ENCODE measurements at regions not wholly inside any gene's neighbourhood (a gene's known extent, or its start where the extent isn't known, plus 50 kb on each side); places are given as distances from the start of the nearest gene placed in this dataset.

- intact Hi-C loops (cut with micrococcal nuclease) (no loop called here), dilution Hi-C loops (cut with HindIII; ENCODE audit: low sequenced_read_pairs, unreplicated experiment) (no loop called here), in situ Hi-C loops (cut with MboI; ENCODE audit: low sequenced_read_pairs) (no loop called here)
- H3K9me3 ChIP-seq (ENCODE audit: control insufficient read depth, insufficient read depth, low read length) = peaks cover 17% of the 10 kb centered on the region
- H3K36me3 ChIP-seq (ENCODE audit: control insufficient read depth, insufficient read depth, low read length) = no peaks in the 10 kb centered on the region
- POLR2A ChIA-PET (ENCODE audit: unreplicated experiment) = no interaction called here
- no peaks in the 10 kb centered on the region for H3K27me3 ChIP-seq (ENCODE audit: control insufficient read depth, insufficient read depth, low read length)
- no peak overlapping the region for H2AK9ac ChIP-seq (replicated peaks; ENCODE audit: low read depth, low read length, poor library complexity)
- BruUV-seq (replicated peaks) = no TSS peak
- no peak overlapping the region for H2BK5ac ChIP-seq (ENCODE audit: low read depth, low read length, poor library complexity, severe bottlenecking)
- no peak overlapping the region for H2BK20ac ChIP-seq (ENCODE audit: low read depth, low read length)
- H3K4me1 ChIP-seq (ENCODE audit: control insufficient read depth, insufficient read depth, low read length) = no peaks in the 10 kb centered on the region
- no peaks in the 10 kb centered on the region for H4K20me1 ChIP-seq (ENCODE audit: insufficient read depth, low read length)
- H4K5ac ChIP-seq (ENCODE audit: low read depth, low read length) = no peak overlapping the region
- H3K4ac ChIP-seq (ENCODE audit: low read depth, low read length) = no peak overlapping the region
- H3K14ac ChIP-seq (replicated peaks; ENCODE audit: low read depth, low read length) = no peak overlapping the region
- H4K91ac ChIP-seq (ENCODE audit: insufficient read depth, low read depth, low read length) = no peak overlapping the region
- H4K8ac ChIP-seq (ENCODE audit: low read depth in 2 of 2, low read length in 2 of 2) = no peak overlapping the region
- H2BK15ac ChIP-seq (ENCODE audit: low read depth, low read length) = no peak overlapping the region
- H2AFZ ChIP-seq (replicated peaks; ENCODE audit: low read length, poor library complexity) = no peak overlapping the region
- no peaks in the 10 kb centered on the region for H3K79me1 ChIP-seq (ENCODE audit: low read depth in 1 of 2, low read length in 2 of 2)
- no peak overlapping the region for H2AK5ac ChIP-seq (ENCODE audit: low read depth, low read length)
- H2BK120ac ChIP-seq (ENCODE audit: low read depth, low read length) = no peak overlapping the region
- no peaks in the 10 kb centered on the region for H3K9me1 ChIP-seq (ENCODE audit: insufficient read depth, low read length)
- no peak overlapping the region for H3K23ac ChIP-seq (ENCODE audit: low read depth, low read length)
- no CpG with 5 or more reads among the region's 10 CpGs for WGBS, 2 experiments (ENCODE audit: extremely low coverage in 2 of 2, insufficient read length in 1 of 2)
- CTCF ChIA-PET = no interaction called here
- DNase-seq = no peak
- H3K9ac ChIP-seq (ENCODE audit: low read depth, low read length) = no peak overlapping the region
- ATAC-seq (ENCODE audit: low read depth) = no peak
- no peak overlapping the region for H3K18ac ChIP-seq (ENCODE audit: low read depth, low read length)
- TF ChIP-seq RFX5 (IDR thresholded peaks at IDR 0.05; ENCODE audit: low read depth, low read length) = no peak
- TF ChIP-seq, protein P1, sequence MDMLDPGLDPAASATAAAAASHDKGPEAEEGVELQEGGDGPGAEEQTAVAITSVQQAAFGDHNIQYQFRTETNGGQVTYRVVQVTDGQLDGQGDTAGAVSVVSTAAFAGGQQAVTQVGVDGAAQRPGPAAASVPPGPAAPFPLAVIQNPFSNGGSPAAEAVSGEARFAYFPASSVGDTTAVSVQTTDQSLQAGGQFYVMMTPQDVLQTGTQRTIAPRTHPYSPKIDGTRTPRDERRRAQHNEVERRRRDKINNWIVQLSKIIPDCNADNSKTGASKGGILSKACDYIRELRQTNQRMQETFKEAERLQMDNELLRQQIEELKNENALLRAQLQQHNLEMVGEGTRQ (IDR thresholded peaks at IDR 0.05; ENCODE audit: low read depth, low read length) = no peak
- no peak for TF ChIP-seq BHLHE40 (IDR thresholded peaks at IDR 0.05; ENCODE audit: low read depth, low read length)
- no peak for TF ChIP-seq NFE2L2 (IDR thresholded peaks at IDR 0.05; ENCODE audit: low read depth, low read length)
- TF ChIP-seq MAZ (IDR thresholded peaks at IDR 0.05; ENCODE audit: borderline replicate concordance, low read depth, low read length) = no peak
- TF ChIP-seq SMC3 (IDR thresholded peaks at IDR 0.05; ENCODE audit: low read depth, low read length) = no peak
- TF ChIP-seq FOS (IDR thresholded peaks at IDR 0.05; ENCODE audit: low read depth, low read length) = no peak
- TF ChIP-seq, protein P2, sequence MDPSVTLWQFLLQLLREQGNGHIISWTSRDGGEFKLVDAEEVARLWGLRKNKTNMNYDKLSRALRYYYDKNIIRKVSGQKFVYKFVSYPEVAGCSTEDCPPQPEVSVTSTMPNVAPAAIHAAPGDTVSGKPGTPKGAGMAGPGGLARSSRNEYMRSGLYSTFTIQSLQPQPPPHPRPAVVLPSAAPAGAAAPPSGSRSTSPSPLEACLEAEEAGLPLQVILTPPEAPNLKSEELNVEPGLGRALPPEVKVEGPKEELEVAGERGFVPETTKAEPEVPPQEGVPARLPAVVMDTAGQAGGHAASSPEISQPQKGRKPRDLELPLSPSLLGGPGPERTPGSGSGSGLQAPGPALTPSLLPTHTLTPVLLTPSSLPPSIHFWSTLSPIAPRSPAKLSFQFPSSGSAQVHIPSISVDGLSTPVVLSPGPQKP (IDR thresholded peaks at IDR 0.05; ENCODE audit: borderline replicate concordance, low read depth, low read length) = no peak
- no peak for TF ChIP-seq RAD21 (IDR thresholded peaks at IDR 0.05; ENCODE audit: low read length)
- TF ChIP-seq CTCF (conservative IDR thresholded peaks at IDR 0.05; ENCODE audit: low read depth, low read length) = no peak
- no peak for TF ChIP-seq POLR2A (IDR thresholded peaks at IDR 0.05; ENCODE audit: low read depth, low read length)
- no peak overlapping the region for H3K27ac ChIP-seq (ENCODE audit: insufficient read depth, low read length)
- no peak overlapping the region for H3K4me2 ChIP-seq (ENCODE audit: low read depth, low read length)
- H3K4me3 ChIP-seq (ENCODE audit: insufficient read depth, low read depth, low read length) = no peak overlapping the region
- H3K56ac ChIP-seq (ENCODE audit: extremely low read depth, insufficient read depth, low read length) = no peak overlapping the region
Observed at GRCh38 chr15:97585408-97585807, 375.1 kb upstream of the ARRDC4 start.

Measured in IMR-90 (cell line).